ENCODE measurements at regions not wholly inside any gene's neighbourhood (a gene's known extent, or its start where the extent isn't known, plus 50 kb on each side); places are given as distances from the start of the nearest gene placed in this dataset.

- no peak overlapping the region for H3K27ac ChIP-seq
- H3K9me3 ChIP-seq: no peaks in the 10 kb centered on the region
- DNase-seq: no peak
- 28 to 60% (median 55%) methylated on average over 1 of the region's 1 CpG for WGBS, 5 donors
- no peaks in the 10 kb centered on the region for H3K27me3 ChIP-seq
- H3K36me3 ChIP-seq: no peaks in the 10 kb centered on the region
- H3K4me1 ChIP-seq: no peaks in the 10 kb centered on the region
- TF ChIP-seq POLR2A (IDR thresholded peaks at IDR 0.05) (no peak), POLR2AphosphoS5 (IDR thresholded peaks at IDR 0.05) (no peak), EP300 (IDR thresholded peaks at IDR 0.05) (no peak)
- TF ChIP-seq, protein P1, sequence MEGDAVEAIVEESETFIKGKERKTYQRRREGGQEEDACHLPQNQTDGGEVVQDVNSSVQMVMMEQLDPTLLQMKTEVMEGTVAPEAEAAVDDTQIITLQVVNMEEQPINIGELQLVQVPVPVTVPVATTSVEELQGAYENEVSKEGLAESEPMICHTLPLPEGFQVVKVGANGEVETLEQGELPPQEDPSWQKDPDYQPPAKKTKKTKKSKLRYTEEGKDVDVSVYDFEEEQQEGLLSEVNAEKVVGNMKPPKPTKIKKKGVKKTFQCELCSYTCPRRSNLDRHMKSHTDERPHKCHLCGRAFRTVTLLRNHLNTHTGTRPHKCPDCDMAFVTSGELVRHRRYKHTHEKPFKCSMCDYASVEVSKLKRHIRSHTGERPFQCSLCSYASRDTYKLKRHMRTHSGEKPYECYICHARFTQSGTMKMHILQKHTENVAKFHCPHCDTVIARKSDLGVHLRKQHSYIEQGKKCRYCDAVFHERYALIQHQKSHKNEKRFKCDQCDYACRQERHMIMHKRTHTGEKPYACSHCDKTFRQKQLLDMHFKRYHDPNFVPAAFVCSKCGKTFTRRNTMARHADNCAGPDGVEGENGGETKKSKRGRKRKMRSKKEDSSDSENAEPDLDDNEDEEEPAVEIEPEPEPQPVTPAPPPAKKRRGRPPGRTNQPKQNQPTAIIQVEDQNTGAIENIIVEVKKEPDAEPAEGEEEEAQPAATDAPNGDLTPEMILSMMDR (IDR thresholded peaks at IDR 0.05): no peak
- intact Hi-C loops (cut with DNase I; ENCODE audit: low total_unique reads): no loop called here
- H3K4me3 ChIP-seq: no peak overlapping the region
Measured at GRCh38 chr9:117612317-117612716, 91.9 kb upstream of the TLR4 start.

DNA sequence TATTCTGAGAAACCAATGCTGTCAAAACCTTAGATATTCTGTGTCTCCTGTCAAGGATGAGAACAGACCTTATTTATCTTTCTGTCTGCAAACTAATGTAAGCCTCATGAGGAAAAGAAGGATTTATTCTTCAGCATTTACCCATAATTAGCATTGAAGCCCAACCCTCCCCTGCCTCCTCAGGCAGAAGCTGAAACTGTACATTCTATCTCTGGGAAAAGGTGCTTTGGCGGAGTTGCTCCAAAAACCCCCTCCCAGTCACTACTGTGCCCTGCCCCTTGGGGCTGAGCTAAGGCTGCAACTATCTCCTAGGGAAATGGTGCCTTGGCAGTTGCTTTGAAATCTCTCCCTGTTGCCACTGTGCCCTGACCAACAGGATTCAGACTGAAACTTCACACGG is 106.2 kb upstream of the TLR4 start:
- Histone ChIP-seq H3K27ac (no peak overlapping the region), H3K9me3 (peaks cover 0 to 12% (median 10%) of the 10 kb centered on the region in 4 donors), H3K4me3 (no peak overlapping the region), H3K4me1 (no peaks in the 10 kb centered on the region), H3K36me3 (no peaks in the 10 kb centered on the region), H3K27me3 (no peaks in the 10 kb centered on the region)
- no peak for DNase-seq
- intact Hi-C loops (cut with DNase I; ENCODE audit: low total_unique reads): no loop called here
- WGBS, 5 donors: 79 to 88% (median 81%) methylated on average over 2 of the region's 2 CpGs
- TF ChIP-seq, protein P1 (IDR thresholded peaks at IDR 0.05): no peak

GRCh38 chr9:117596678-117597077 is 107.5 kb upstream of the TLR4 start:
- Histone ChIP-seq H3K27me3 (no peaks in the 10 kb centered on the region), H3K4me1 (no peaks in the 10 kb centered on the region), H3K9me3 (peaks cover 0 to 12% (median 10%) of the 10 kb centered on the region in 4 donors), H3K36me3 (no peaks in the 10 kb centered on the region), H3K4me3 (no peak overlapping the region), H3K27ac (no peak overlapping the region)
- no peak for DNase-seq
- WGBS, 5 donors: 34 to 66% (median 50%) methylated on average over 2 of the region's 2 CpGs
- TF ChIP-seq, protein P1 (IDR thresholded peaks at IDR 0.05): no peak
- TF ChIP-seq EP300 (IDR thresholded peaks at IDR 0.05) (no peak), POLR2AphosphoS5 (IDR thresholded peaks at IDR 0.05) (no peak), POLR2A (IDR thresholded peaks at IDR 0.05) (no peak)
- intact Hi-C loops (cut with DNase I; ENCODE audit: low total_unique reads): no loop called here

DNA sequence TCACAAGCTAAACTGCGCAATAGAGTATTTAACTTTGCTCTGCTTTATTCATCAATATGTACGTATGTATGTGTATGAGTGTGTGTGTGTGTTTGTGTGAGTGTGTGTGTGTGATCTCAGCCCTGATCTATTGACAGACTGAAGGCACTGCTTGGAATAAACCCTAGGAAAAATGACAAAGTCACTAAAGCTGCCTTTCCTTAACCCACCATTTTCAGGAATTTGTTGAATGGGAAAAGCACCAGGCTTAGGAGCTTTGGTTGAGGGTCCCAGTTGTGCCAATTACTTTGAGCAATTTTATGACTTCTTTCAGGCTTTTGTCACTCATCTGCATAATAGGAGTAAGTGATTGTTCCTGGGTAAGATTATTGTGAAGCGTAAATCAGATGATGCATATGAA is 108.6 kb upstream of the TLR4 start:
- H3K4me3 ChIP-seq: no peak overlapping the region
- DNase-seq: no peak
- no peaks in the 10 kb centered on the region for H3K4me1 ChIP-seq
- TF ChIP-seq EP300 (IDR thresholded peaks at IDR 0.05): no peak
- TF ChIP-seq POLR2A (IDR thresholded peaks at IDR 0.05): no peak
- TF ChIP-seq, protein P1 (IDR thresholded peaks at IDR 0.05): no peak
- TF ChIP-seq POLR2AphosphoS5 (IDR thresholded peaks at IDR 0.05): no peak
- WGBS, 5 donors: 87 to 93% (median 91%) methylated on average over 3 of the region's 3 CpGs
- H3K36me3 ChIP-seq: no peaks in the 10 kb centered on the region
- H3K27me3 ChIP-seq: no peaks in the 10 kb centered on the region
- peaks cover 0 to 12% (median 10%) of the 10 kb centered on the region in 4 donors for H3K9me3 ChIP-seq
- H3K27ac ChIP-seq: no peak overlapping the region
- intact Hi-C loops (cut with DNase I; ENCODE audit: low total_unique reads): no loop called here

Data from stomach (tissue), 8 donors.